NCI-H1417 (cell line): ENCODE measurements at regions not wholly inside any gene's neighbourhood (a gene's known extent, or its start where the extent isn't known, plus 50 kb on each side); places are given as distances from the start of the nearest gene placed in this dataset.
"Not testable (repeated sequence)": the region's sequence is repeated elsewhere in the genome, so short reads cannot be mapped to it uniquely, and the experiment has no call there.

ENCODE experiments used
- DNase-seq, 3 experiments: peaks; one replicate each; lab custom pipeline; 2025; lab: John Stamatoyannopoulos, UW

DNA sequence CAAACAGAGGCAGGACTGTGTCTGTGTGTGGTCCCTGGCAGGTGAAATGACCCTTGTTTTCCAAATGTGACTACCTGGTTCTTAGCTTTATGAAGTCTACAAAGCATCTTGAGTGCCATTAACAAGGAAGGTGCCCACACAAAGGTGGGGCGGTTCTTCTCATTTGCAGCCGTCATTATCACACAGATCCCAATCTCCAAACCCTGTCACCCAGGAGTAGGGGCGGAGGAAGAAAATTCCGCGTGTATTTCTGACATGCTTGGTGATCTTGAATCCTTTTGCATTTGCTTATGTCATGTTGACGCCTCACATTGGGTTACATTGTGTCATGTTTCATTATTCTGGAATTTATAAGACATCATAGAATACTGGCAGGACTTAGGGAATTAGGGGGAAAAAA is 277.3 kb downstream of the VRK1 start:
- DNase-seq = no peak

DNA sequence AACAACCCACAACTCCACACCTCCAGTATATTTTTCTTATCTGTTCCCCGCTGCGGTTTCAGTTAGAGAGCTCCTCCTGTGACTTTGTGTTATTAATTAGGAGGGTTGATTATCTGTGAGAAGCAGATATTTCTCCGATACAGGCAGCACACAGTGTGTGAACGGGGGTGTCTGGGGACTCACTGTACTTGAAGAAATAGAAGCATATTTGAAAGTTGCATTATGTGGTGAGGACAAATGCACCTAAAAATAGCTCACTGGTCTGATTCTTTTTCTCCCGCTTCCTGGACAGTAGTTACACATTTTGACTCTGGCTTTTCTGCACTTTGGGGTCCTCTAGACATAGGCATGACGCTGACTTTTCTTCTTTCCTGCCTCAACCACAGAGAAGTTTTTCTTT is 277.7 kb downstream of the VRK1 start:
- DNase-seq = no peak

DNA sequence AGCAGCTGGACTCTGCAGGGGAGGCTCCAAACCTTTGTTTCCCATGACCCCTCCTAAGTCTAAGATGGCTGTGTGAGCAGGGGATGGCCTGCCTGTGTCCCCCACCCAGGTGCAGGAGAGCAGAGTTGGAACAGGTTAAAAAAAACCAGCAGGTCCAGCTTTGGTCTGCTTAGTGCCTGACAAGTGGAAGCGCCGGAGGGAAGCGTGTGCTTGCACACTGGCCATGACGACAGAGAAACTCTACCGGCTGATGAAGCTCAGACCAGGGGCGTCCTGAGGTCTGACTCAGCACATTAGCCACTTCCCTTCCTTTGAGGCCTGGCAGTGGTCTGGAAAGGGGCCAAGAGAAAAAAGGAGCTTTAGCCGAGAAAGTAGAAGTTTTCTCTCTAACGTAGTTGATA is 280.1 kb downstream of the VRK1 start:
- no peak for DNase-seq

DNA sequence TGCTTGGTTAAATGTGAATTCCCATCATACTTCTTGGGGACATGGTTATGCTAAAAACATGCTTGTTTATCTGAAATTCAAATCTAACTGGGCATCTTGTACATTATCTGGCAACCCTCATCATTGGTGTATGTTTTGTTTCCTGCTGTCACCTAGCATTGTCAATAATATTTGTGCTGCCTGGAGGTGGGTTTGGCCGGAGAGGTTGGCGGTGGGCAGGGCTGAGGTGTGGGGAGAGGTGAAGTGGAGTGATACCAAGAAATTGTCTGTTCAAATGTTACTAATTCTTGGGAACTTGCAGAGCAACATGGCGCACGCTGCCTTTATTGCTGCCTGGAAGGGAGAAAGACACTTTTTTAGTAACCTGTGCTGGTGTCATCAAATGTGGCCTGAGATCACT is 280.5 kb downstream of the VRK1 start:
- no peak for DNase-seq

DNA sequence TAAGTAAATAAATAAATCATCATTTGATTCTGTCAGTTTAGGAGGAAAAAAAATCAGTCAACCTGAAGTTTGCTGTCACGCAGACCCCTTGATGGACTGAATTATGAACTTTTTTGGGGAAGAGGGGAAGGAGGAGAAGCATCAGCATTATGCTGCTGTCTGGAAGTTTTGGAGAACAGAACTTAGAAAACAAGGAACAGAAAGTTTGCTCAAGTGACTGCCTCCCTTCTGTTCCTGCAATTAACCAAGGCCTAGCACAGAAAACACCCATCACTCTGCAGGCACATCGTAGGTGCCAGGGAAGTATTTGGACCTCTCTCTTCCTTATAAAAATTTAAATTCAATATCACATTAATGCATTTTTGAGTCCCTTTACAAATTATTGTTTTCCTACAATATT is 283.8 kb downstream of the VRK1 start:
- no peak for DNase-seq

DNA sequence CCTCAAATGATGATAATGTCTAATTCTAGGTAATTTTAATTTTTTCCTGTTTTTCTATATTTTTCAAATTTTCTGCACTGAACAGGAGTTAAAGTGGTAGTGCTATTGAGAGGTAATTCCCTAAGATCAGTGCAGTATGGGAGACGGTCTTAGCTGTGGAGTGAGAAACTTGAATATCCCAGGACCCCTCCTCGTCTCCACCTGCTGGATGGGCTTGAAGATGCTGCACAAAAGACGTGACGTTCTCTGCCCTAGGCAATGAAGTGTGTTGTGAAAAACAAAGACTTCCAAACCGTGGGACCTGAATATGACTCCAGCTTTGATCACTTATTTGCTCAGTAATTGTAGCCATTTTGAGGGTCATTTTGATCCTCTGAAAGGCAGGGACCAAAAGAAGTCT is 298.1 kb downstream of the VRK1 start:
- DNase-seq = no peak

DNA sequence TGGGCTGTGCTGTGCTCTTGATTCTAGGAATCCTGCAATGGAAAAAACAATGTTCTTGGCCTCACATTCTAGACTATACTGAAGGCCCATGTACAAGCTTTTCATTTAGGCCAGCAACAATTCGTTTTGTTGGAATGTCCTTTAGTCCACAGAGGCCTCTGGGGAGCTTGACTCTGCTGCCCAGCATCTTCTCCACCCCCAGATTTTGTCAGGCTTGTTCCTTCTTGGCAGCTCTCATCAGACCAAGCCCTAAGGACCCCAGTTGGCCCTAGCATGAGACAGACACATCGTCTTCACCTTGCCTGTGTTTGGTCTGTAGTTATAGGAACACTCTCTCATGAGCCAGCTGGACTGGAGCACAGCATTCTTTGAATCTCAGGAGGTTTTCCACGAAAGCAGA is 300.1 kb downstream of the VRK1 start:
- no peak for DNase-seq

DNA sequence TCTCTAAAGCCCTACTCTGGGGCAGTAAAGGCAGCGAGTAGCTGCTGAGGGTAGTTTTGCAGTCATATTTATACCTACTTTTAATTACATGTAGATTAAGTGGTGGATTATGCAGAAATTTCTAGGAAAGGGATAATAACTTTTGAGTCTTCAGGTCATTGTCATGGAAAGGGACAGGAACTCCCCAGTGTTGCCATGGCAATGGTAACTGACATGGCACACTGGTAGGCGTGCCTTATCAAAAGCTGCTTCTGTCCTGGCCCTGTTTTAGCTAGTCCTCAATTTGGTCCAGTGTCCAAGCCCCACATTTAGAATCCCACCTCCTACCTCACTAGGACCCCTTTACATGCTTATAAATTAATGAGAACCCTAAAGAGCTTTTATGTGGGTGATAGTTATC is 303.1 kb downstream of the VRK1 start:
- DNase-seq = no peak

DNA sequence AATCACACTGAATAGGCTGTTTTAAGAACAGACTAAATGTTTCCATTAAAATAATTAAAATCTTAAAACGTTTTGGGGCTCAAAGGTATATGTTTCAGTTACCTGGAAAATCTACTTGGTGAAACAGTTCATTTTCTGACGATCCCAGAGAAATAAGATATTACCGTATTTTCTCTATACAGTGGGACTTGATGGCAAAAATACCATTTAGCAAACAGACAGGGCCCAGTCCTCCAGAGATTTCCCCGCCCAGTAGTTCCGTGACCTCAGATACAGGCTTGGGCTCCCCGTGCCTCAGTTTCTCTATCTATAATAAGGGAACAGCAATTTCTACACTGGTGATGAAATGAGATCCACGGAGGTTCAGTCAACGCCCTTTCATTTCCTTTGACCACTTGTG is 304.4 kb downstream of the VRK1 start:
- no peak for DNase-seq

DNA sequence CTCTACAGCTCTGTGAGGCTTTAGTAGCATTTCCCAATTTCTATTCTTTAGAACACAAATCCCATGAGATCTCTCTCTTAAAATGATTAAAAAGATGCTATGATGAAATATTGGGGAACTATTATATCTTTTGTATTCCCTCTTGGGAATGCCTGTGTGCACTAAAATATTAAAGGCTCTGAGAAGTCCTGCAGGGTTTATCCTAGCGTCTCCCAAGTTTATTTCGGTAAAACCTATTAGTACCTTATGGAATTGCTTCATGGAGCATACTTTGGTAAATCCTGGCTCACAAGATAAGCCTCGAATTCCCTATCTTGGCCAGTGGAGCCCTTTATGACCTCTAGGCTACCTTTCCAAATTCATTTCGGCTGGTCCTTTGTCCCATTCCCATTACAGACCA is 306.8 kb downstream of the VRK1 start:
- no peak for DNase-seq

DNA sequence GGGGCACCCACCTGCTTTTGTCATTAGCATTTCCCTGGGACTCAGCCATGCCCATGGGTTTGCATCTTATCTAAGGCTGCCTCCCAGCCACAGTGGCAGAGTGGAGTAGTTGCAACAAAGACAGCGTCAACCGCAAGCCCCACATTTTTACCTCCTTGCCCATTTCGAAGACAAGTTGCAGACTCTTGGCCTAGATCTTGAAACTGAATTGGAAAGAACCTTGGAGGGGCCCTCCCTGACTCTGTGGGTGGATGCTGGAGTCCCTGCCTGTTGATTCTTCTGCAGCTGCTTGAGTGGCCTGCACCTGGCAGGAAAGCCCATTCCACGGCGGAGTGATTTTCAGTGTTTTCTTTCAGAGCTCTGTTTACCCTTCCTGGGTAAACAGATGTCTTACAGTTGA is 309.0 kb downstream of the VRK1 start:
- peak in 2 of 3 experiments; percentile 25 to 41 for DNase-seq

DNA sequence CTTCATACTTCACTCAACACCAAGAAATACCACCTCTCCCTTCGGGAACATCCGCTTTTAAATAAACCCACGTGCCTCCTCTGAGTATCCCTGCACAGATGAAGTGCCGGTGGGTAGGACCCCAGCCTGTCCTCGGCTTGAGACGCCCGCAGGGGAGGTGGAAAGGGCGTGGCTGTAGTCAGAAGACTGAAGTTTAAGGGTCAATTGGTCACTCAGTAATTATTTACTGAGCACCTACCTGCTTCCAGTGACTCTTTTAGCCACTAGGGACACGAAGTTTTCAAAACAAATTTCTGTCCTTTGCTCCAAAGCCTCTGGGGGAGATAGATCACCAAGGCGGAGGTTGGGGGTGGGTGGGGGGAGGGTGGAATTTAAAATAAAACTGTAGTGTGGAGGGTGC is 309.4 kb downstream of the VRK1 start:
- DNase-seq = no peak

DNA sequence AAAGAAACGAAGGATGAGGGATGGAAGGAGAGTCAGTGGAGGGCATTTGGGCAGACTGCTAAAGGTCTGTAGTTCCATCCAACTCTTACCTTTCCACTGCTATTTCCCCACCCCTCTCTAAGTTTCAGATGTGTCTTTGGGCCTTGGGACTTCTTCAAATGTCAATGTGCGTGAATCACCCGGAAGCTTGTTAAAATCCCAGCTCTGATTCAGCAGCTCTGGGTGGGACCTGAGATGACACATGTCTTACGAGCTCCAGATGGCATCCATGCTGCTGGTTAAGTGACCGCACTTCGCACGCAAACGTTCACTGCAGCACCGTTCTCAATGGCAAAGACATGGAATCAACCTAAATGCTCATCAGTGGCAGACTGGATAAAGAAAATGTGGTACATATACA is 309.9 kb downstream of the VRK1 start:
- DNase-seq = no peak

DNA sequence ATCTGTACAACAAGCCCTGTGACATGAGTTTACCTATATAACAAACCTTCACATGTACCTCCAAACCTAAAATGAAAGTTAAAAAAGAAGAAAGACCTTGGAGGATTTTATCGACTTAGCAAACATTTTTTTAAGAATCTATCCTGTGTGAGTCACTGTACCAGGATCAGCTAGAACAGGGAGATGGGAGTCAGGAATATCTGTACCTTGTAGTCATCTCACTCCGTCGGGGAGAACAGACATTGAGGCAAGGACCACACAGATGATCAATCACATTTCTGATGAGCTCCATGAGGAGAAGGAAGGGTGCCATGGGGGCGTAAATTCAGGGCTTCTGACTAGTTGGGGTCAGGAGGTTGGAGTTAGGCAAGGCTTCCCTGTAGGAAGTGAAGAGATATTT is 310.6 kb downstream of the VRK1 start:
- no peak for DNase-seq

DNA sequence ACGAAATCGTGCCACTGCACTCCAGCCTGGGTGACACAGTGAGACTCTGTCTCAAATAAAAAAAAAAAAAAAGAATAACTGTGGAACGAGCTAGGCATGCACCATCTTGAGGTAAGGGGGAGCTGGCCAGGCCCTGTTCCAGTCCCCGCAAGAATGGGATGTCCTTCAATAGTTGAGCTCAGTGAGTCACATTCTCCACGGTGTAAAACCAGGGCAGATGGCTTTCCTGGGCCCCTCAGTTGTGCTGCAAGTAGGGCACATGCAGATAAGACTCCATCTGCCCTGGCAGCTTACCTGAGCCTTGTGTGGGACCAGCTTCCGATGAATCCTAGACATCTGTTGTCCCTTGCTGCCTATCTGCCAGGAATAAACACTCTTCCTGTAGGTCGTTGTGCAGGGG is 312.1 kb downstream of the VRK1 start:
- no peak for DNase-seq

DNA sequence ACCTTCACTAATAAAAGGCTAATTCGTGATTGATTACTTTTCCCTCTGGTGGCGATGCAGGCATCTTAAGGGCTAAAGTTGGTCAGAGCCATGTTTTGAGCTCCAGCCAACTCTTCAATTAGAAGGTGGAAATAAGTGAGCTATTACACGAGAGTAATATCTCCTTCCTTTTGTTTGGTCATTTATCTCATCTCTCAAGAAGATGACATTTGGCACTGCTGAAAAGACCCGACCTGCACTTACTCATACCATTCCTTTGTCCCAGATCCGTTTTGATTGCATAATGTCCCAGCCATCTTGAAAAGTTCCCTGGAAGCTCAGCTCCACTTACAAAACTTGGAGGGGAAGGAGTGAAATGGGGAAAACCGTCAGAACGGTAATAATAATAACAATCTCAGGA is 316.2 kb downstream of the VRK1 start:
- peak in 1 of 3 experiments; percentile 9 for DNase-seq

DNA sequence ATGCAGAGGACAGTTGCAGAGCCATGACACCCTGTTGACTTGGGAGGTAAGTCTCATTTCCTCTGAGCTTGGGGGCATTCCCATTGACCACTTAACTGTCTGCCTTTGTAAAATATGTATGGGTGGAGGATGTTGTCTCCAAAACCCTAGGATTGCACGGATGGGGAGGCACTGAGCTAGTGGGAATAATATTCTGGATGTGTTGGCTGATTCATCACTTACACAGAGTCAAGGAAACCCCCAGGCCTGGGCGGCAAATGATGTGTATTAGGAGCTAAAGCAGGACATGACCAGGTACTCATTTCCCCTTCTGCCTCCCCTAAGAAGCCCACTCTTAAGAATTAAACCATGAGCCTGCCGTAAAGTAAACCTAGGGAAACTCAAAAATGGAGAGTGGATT is 319.4 kb downstream of the VRK1 start:
- no peak for DNase-seq

DNA sequence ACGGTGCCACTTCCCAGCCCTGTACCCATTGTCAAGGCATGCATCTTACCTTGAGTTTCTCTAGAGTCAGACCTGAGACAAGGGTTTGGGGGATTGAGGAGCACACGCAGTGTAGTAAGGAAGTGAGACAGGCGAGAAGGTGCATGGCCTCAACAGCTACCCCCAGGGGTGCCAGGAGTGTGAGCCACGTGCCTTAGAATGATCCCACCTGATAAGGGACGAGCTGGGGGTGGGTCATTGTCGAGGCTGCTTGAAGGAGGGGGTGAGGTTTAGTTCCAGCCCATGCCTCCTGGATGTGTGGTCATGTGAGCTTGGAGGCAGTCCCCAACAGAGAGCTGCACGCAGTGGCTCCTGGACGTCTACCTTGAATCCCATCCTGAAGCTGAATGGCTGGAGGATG is 320.5 kb downstream of the VRK1 start:
- DNase-seq = no peak

DNA sequence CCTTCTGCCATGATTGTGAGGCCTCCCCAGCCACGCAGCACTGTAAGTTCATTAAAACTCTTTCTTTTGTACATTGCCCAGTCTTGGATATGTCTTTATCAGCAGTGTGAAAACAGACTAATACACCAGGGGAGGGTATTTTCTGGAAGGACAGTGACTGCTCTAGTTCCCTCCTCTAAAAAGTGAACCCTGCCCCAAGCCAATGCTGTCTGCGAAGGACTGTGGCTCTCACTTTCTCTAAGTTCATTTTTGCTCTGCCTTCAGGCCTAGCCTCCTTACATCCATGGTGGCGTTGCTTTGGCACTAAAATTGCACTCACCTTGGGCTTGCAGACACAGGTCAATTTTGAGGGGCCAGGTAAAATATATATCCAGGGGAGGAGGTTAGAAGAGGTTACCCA is 323.0 kb downstream of the VRK1 start:
- no peak for DNase-seq

DNA sequence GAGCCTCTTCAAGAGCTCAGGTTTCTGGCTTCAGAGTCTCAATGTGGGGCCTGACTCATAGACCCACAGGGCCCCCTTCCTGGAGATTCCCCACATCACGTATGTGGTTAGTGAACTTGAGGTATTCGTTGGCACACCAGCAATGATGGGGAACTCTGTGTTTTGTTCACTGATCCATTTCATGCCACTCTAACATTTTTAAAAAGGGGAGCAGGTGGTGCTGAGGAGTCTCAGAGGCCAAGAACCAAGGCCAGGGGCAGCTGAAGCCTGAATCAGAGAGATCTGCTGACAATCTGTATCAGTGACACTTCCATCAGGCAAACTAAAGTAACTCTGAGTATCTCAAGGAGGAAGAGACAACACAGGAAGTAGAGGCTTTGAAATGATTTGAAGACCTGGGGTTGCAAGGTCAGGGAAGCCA is 323.4 kb downstream of the VRK1 start:
- DNase-seq = no peak

DNA sequence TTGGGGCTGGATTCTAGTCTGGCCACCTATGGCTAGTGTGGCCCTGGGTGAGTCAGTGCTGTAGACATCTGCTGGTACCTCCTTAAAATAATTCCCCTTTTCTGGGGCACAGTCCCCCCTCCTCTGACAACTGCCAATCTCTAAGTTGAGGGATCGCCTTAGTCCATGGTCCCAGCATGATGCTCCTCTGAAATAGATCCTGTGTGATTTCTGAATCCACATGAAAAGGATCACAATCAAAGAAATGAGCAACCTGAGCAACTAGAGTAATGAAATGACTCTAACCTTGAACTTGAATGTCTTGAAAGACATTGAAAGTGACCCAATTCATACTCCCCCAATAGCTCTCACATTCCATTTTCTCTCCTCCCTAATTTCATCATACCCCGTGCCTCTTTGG is 332.5 kb downstream of the VRK1 start:
- no peak for DNase-seq

DNA sequence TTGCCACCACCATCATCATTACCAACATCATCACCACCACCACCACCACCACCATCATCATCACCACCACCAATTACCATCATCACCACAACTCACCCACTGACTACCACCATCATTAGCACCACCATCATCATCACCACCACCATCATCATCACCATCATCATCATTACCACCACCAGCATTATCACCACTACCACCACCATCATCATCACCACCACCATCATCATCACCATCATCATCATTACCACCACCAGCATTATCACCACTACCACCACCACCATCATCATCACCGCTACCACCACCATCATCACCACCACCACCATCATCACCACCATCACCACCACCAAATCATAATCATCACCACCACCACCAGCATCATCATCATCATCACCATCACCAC is 338.7 kb downstream of the VRK1 start:
- DNase-seq = not testable (repeated sequence)

DNA sequence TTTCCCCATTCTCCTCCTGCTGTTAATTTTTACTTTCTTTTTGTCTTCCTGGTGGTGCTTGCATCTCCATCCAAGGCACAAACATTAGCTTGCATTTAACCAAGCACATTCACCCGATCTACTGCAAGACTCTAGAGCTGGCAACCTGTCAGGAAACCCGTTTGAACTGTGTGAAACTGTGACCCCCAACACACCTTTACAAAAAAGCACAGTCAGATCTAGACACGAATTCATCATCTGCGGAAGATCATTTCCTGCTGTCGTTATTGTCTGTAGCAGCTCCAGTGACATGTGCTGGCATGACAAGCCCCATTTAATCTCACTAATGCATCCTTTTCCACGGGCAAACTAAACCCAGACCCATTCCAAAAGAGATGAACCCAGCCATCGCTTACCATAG is 340.5 kb downstream of the VRK1 start:
- no peak for DNase-seq

DNA sequence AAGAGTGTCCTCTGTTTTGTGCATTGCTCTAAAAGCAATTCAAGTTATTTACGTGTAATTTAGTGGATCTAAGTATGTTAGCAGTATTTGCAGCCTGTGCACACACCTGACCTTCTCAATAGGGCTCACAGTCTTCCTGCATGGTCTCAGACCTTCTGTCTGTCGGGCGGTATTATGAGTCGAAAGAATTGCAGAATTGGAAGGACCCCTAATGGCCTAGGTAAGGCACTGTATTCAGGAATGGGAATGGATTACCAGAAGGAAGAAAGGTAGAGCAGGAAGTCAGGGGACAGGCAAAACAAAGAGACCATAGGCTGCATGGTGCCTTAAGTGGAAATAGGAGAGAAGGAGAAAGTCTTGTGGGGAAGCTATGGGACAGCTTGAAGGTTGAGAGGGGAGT is 341.6 kb downstream of the VRK1 start:
- DNase-seq = no peak

DNA sequence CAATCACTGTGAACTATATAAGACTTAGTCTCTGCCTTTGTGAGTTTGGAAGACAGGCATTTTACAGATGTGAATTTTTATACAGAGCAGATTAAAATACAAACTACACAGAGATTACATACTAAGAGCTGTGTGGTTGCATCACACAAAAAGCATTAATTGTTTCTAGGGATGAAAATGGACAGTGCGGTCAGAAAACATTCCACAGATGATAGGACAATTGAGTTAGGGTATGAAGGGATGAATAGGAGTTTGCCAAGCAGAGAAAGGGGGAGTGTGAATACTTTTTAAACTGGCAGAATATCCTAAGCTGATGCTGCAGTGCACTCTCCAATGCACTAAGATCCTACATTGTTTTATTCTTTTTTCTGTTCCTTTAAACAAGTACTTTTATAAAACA is 345.8 kb downstream of the VRK1 start:
- no peak for DNase-seq
